HPDE6-E6E7 (cell line): ENCODE measurements at regions not wholly inside any gene's neighbourhood (a gene's known extent, or its start where the extent isn't known, plus 50 kb on each side); places are given as distances from the start of the nearest gene placed in this dataset.
"Not testable (repeated sequence)": the region's sequence is repeated elsewhere in the genome, so short reads cannot be mapped to it uniquely, and the experiment has no call there.

Experiments used
- DNase-seq: peaks from one replicate; pipeline ENCODE4 v3.0.0; 2011; ENCODE audit warnings: missing footprints; ENCODE audit errors: extremely low spot score

DNA sequence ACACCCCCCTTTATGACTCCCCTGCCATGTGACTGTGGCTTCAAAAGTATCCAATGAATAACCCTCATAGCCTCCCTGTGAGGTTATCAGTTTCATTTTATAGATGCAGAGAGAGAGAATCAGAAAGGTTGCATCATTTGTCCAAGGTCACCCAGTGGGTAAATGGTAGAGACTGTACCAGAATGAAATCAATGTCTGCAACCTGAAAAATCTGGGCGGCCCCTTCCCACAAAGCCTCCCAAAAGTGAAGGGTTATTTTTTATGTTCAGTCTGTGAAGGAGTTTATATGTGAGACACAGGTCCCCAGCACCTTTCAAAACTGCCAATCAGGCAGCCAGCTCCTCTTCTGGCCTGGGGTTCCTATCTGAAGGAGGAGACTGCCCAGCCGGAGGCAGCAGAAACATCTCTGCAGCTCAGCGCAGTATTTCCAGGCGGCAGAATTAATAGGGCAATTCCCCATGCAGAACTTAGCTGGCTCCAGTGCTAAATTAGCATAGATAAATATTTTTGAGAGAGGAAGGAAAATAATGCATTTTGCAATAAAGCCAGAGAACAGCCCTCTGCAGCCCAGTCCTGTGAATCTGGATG is 130.8 kb upstream of the PRR20G start:
- DNase-seq = no peak

GRCh38 chr3:127417709-127418559 is 130.1 kb upstream of the PRR20G start:
- DNase-seq = no peak

DNA sequence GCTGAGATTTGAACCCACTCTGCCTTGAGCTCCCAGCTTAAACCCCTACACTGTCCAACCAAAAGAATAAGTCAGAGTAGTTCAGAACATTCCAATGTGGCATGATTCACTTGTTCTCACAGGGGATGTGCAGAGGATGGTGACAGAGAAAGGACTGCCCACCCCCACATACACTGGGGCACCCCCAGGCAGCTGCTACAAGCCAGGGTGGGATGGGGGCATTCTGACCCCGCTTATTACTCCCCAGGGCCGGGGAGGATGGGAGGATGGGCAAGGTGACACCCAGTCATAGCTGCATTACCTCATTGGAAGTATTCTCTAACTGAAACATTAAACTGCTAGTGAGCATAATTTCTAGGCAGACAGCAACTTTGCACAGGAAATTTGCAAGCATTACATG is 126.0 kb upstream of the PRR20G start:
- DNase-seq = no peak

DNA sequence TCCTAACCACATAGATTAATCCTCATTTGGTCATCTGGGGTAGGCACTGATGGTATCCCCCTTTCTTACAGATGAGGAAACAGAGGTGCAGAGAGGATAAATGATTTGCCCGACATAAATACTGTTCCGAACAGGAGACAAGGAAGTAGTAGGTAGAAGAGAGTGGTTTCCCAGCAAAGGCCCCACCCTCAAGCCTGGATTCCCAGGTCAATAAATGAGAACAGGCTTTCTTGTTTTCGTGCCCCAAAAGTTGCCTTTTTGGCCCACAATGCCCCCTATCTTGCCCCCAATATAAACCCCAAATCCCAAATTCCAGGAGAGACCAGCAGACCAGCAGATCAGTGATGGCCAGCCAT is 125.5 kb upstream of the PRR20G start:
- no peak for DNase-seq

GRCh38 chr3:127412578-127413317 is 124.9 kb upstream of the PRR20G start:
- no peak for DNase-seq

DNA sequence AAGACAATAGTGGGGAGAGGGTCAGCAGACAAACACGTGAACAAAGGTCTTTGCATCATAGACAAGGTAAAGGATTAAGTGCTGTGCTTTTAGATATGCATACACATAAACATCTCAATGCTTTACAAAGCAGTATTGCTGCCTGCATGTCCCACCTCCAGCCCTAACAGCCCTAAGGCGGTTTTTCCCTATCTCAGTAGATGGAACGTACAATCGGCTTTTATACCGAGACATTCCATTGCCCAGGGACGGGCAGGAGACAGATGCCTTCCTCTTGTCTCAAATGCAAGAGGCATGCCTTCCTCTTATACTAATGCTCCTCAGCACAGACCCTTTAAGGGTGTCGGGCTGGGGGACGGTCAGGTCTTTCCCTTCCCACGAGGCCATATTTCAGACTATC is 124.0 kb upstream of the PRR20G start:
- not testable (repeated sequence) for DNase-seq

GRCh38 chr3:127411083-127411727 is 123.4 kb upstream of the PRR20G start:
- DNase-seq = no peak

DNA sequence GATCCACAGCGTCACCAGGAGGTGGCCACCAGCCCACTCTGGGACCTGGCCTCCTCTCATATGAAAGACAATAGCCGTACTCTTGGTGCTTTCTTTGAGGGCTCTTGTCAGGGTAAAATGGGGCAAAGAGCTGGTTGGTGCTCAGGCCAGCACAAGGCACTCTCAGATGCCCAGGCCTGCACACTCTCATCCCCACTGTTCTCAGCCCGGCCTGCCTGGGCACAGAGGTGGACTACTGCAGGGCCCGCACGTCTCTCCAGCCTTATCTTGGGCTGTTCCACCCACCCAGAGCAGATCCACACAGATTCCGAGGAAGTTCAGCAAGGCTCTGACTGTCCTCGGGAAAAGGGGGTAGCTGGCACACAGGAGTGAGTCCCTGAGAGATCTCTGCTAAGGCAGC is 122.8 kb upstream of the PRR20G start:
- no peak for DNase-seq

GRCh38 chr3:127410137-127410488 is 122.3 kb upstream of the PRR20G start:
- DNase-seq = no peak

DNA sequence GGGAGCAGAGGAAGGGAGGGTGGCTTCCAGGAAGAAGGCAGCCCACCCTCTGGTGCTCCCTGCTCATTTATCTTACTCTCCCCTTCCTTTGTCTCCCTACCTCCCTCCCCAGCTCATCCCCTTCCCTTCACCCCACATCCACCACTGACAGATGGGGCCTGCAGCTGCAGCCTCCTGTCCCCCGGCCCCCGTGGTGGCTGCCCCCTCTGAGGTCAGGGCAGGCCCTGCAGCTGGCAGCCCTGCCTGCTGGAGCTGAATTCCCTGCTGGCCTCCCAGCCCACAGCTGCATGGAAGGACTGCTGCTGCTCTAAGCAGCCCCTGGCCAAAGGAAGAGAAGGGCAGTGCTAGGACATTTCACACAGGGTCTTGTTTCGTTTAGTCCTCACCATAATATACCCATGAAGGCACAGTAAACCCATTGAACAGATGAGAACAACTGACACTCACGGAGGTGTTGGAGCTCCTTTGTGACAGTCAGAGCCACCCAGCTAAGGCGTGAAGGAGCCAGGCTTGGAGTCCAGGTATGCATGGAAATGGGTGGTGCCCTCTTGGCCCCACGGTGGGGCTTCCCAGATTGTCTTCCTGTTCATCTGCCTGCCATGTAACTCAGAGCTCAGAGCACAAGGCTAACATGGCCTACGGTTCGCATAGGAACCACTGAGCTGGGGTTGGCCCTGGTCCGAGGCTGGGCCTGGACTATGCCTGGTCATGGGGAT is 121.7 kb upstream of the PRR20G start:
- DNase-seq = no peak

- no peak for DNase-seq
These were observed 121.0 kb upstream of the PRR20G start for GRCh38 chr3:127408684-127409420.

- no peak for DNase-seq
These were observed 120.3 kb upstream of the PRR20G start for GRCh38 chr3:127408022-127408683.

GRCh38 chr3:127407026-127407939 is 119.4 kb upstream of the PRR20G start:
- no peak for DNase-seq

DNA sequence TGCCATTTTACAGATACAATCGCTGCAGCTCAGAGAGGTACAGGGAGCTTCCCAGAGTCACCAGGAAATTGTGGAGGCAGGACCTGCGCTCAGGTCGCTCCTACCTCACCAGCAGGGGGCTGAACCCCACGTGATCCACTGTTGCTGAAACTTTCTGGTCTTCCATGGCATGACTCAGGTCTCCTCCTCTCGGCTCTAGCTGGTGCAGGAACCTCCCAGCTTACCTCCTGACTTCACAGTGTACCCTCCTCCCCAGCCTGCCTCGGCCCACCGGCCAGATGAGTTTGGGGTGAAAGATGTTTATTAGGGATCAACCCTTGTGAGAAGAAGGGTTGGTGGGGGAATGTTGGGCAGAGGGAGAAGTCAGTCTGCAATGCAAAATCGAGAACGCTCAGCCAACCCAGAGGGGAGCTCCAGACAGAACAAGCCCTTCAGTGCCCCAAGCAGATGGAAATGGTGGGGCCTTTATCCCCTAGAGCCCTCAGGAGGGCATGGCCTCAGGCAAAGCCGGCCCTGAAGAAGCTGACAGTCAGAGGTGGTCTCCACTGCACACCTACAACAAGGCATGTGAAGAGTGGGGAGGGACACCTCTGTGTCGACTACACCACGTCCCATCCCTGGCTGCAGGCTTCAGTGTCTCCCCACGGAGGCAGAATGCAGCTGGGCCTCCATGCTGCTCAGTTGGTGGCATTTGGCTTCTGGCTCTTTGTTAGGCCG is 118.6 kb upstream of the PRR20G start:
- peak; percentile 46 for DNase-seq

- no peak for DNase-seq
These were observed 117.9 kb upstream of the PRR20G start for GRCh38 chr3:127405791-127406190.

DNA sequence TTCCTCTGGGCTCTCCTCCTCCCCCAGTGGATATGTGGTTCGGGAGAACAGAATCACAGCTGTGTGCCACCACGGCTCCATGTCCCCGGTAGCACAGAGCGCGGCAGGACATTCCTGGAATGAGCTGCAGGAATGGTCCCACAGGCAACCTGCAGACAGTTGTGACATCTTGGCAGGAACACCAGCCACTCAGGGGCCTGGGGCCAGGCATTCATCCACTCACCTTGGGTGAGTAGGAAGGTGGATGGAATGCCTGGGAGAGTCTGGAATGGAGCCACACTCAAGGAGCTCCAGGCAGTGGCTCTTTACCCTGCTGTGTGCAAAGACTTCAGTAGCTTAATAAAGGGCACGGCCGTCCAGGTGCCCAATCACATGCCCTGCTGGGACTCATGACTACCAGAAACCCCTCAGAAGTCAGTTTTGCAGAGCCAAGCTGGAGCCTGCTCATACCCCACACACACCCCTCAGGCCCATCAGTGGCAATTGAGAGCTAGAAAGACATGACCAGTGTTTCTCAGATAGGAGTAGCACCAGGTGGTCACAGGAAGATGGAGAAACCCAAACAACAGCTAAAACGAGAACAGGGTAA is 117.3 kb upstream of the PRR20G start:
- no peak for DNase-seq

DNA sequence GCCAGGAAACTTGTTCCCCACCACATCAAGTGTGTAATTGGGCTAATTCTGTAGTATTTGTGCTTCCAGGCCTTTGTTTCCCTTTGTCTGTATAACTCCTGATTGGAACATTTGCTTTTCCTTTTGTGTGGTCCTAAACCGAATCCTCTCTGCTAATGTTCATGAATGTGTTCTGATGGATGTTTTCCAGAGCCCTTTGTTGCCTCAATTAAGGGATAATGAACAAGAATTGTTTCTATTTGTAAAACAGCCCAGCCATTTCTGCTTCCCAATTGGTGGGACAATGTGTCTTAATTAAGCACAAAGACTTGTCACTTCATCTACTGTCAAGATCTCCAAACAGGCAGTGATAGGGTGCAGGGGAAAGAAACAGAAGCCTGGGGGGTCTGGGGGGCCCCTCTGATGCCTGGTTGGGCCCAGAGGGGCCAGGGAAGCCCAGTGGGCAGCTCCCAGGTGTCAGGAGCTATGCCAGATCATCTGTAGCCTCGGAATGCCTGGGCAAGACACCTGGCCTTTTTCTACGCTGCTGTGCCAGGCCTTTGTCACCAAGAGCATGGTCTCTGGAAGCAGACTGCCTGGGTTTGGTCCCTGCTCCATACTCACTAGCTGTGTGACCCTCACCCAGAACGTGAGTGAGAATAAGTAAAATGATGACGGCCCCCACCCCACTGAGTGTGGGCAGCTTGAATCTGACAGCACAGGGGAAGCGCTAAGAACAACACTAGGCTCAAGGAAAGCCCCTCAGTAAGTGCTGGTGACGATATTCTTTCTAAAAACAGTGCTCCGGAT is 116.6 kb upstream of the PRR20G start:
- DNase-seq = no peak

GRCh38 chr3:127403795-127404194 is 115.9 kb upstream of the PRR20G start:
- DNase-seq = no peak
